Stomach smooth muscle (tissue), 2 donors: ENCODE measurements at regions not wholly inside any gene's neighbourhood (a gene's known extent, or its start where the extent isn't known, plus 50 kb on each side); places are given as distances from the start of the nearest gene placed in this dataset.
A peak's percentile ranks its signal among the peaks of the same experiment; 100 is the strongest.

Experiments
- H3K27ac ChIP-seq: one replicate; pipeline ENCODE4 v1.7.0; 2013; ENCODE audit warnings: mild to moderate bottlenecking, low read length, inconsistent platforms
- H3K27me3 ChIP-seq, 2 donors: one replicate each; pipeline ENCODE4 v1.7.0; 2013; ENCODE audit warnings: low read length in 2 of 2; ENCODE audit not compliant: insufficient read depth in 2 of 2, control insufficient read depth in 1 of 2
- H3K36me3 ChIP-seq, 2 donors: one replicate each; pipeline ENCODE4 v1.7.0; 2013; ENCODE audit warnings: low read length in 2 of 2; ENCODE audit not compliant: control insufficient read depth in 2 of 2, insufficient read depth in 2 of 2
- H3K4me1 ChIP-seq: one replicate; pipeline ENCODE4 v1.7.0; 2013; ENCODE audit warnings: low read length; ENCODE audit not compliant: control insufficient read depth, insufficient read depth
- H3K4me3 ChIP-seq, 2 donors: one replicate each; pipeline ENCODE4 v1.7.0; 2013; ENCODE audit warnings: low read length in 2 of 2
- H3K9ac ChIP-seq, 2 donors: one replicate each; pipeline ENCODE4 v1.7.0; 2013; ENCODE audit warnings: low read length in 2 of 2, mild to moderate bottlenecking in 1 of 2
- H3K9me3 ChIP-seq, 2 donors: one replicate each; pipeline ENCODE4 v1.7.0; 2013; ENCODE audit warnings: low read length in 2 of 2; ENCODE audit not compliant: control insufficient read depth in 2 of 2
- donor health status: healthy.
- donor health status: Pancreatic carcinoma.

DNA sequence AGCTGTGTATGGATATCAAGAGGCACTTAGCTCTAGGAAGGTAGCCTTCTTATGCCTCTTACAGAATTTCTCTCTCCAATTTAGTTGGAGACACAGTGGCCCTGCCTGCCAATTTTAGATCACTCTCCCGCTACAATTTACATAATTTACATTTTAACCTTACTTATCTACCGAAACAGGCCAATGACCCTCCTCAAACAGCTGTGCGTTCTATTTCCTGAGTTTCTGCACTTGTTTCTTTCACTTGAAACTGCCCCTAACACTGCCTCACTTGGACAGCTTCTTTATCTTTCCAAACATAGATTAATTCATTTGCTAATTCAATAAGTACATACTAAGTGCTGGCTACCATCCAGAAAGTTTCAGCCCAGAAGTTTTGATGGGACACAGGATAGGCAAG, 52.9 kb upstream of the HDDC2 start:
- H3K27me3 ChIP-seq = no peaks in the 10 kb centered on the region
- no peak overlapping the region for H3K9ac ChIP-seq
- no peaks in the 10 kb centered on the region for H3K4me1 ChIP-seq
- no peak overlapping the region for H3K4me3 ChIP-seq
- no peaks in the 10 kb centered on the region for H3K9me3 ChIP-seq
- no peak overlapping the region for H3K27ac ChIP-seq
- no peaks in the 10 kb centered on the region for H3K36me3 ChIP-seq

DNA sequence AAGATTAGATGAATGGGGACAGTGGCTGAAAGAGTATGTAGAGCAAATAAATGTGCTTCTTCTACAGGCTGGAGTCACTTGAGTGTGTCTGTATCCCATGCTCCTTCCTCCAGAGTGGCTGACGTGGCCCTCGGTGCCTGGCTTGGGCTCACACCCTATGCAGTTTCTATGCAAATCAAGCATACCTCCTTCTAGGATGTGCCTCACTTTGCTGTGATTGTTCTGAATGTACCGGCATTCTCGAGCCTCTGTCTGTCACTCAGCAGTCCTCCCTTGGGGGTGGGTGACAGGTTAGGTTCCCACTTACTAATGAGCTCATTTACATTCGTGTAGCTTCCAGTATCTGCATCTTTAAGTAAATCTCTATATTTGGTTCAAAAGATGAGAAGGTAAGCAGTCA, 55.1 kb upstream of the HDDC2 start:
- Histone ChIP-seq H3K4me3 (no peak overlapping the region), H3K27me3 (no peaks in the 10 kb centered on the region), H3K9ac (no peak overlapping the region), H3K4me1 (no peaks in the 10 kb centered on the region), H3K9me3 (no peaks in the 10 kb centered on the region), H3K36me3 (no peaks in the 10 kb centered on the region), H3K27ac (no peak overlapping the region)

DNA sequence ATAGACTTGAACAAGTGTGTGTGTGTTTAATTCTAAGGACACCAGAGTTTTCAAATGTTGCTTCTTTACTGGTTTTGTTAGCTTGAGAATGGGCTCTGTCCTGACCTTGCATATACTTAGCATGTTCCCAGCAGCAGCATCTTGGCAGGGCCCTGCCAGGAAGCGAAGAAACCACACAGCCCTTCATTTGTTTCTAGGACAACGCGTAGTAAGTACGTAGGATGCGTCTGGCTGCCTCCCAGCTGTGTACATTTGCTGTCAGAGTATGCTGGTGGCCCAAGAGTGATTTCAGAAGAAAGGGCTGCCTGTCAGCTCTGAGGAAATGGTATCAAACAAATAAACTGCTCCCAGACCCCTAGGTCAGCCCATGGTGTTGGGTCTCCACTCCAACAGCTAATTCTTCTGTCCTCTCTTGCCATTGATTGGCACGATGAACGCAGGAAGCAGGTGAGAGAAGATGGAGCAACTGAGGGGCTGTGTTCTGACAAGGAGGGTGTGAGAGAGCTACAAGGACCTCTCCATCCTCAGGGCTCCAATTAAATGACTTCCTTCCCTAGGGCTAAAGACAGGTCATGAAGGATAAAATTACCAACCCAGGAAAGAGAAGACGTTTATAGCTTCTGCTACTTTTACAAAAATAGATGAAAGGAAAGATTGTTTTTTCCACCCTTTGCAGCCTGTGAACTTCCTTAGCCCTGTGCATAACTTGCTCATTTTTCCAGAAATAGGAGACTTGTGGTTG, 55.9 kb upstream of the HDDC2 start:
- Histone ChIP-seq H3K27ac (no peak overlapping the region), H3K9ac (no peak overlapping the region), H3K4me3 (no peak overlapping the region), H3K36me3 (no peaks in the 10 kb centered on the region), H3K9me3 (no peaks in the 10 kb centered on the region), H3K4me1 (peaks cover 2% of the 10 kb centered on the region), H3K27me3 (no peaks in the 10 kb centered on the region)

DNA sequence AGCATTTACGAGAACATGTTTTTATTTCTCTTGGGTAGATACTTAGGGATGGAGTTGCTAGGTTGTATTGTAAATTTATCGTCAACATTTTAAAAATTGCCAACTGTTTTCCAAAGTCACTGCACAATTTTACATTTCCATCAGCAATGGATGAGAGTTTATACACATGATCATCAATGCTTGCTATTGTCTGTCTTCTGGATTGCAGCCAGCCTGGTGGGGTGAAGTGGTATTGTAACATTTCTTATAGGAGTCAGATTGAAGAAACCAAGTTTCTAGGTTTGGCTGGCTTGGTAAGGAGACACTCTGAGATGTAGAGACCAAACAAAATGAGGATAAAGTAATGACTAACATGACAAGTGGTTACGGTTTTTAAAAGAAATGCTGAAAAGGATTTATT, 57.1 kb upstream of the HDDC2 start:
- Histone ChIP-seq H3K27me3 (no peaks in the 10 kb centered on the region), H3K4me3 (no peak overlapping the region), H3K9me3 (no peaks in the 10 kb centered on the region), H3K4me1 (peaks cover 14% of the 10 kb centered on the region), H3K27ac (no peak overlapping the region), H3K9ac (no peak overlapping the region), H3K36me3 (no peaks in the 10 kb centered on the region)

DNA sequence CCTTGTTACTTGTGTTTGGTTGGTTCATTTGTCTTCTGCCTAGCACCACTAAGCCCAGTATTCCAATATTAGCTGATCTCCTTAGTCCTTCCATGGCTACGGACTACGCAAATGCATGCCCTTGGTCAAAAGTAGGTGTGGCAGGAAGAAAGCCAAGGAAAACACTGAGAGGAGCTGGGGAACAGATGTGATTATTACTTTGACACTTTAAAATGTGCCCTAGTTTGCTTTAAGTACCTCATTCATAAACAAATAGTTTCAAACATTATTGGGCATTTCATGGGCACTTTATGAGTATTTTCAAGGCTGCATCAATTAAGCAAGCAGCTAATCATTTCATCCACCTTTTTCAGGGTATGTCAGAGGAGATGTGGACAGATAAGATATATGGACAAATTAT, 60.1 kb upstream of the HDDC2 start:
- H3K27me3 ChIP-seq = no peaks in the 10 kb centered on the region
- no peak overlapping the region for H3K27ac ChIP-seq
- H3K36me3 ChIP-seq = no peaks in the 10 kb centered on the region
- no peaks in the 10 kb centered on the region for H3K9me3 ChIP-seq
- H3K9ac ChIP-seq = no peak overlapping the region
- peaks cover 16% of the 10 kb centered on the region for H3K4me1 ChIP-seq
- H3K4me3 ChIP-seq = no peak overlapping the region

DNA sequence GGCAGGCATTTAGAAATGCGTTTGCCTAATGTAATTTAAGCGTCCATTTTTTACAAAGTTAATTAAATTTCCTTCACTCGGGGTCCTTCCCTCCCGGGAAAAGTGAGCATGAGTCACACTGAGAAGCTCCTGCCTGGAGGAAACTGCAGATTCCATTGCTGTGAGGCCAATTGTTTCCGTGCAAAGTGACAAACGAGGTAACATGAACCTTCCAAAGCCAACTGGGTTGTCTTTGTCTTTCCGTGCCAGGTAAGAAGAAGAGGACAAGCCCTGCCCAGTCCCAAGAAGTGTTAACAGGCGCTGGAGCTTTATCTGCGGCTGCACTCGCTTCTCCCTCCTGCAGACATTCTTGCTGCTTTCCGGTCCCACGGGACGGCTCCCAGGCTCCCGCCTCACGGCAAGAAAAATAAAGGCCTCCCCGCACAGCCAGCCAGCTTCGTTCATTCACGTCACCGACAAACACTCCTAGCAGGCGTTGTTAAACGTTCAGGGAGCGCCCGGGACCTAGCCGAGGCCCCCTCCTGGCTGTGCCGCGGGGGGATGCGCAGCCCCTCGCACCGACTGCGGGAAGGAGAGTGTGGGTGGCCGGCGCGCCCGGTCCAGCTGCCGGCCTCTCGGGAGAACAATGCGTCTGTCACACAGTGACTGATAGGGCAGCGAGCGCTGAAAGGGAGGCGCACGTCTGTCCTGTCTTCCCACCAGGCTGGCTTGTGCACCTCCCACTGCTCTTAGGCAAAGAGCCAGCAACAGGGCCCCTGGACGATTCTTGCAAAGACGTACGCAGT, 61.5 kb upstream of the HDDC2 start:
- H3K9ac ChIP-seq = peak overlapping the region; percentile 41 to 55
- peaks cover 16% of the 10 kb centered on the region for H3K4me1 ChIP-seq
- H3K27me3 ChIP-seq = no peaks in the 10 kb centered on the region
- no peaks in the 10 kb centered on the region for H3K36me3 ChIP-seq
- H3K27ac ChIP-seq = peak overlapping the region; percentile 73
- H3K4me3 ChIP-seq = peak overlapping the region; percentile 57 to 79
- no peaks in the 10 kb centered on the region for H3K9me3 ChIP-seq

DNA sequence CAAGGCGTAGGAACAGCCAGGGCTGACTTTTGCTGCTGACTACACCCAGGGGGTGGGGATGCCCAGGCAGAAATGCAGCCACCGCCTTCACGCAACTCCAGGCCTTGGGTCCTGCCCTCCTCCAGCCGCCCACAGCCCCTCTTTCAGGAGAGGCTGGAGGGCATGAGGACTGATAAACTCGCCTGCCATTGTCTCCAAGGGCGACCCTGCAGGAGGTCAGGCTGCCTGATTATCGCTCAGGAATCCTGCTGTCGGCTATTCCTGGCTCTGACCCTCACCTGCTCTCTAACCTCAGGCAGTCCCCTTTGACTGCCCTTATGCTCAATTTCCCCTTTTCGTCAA, 62.0 kb upstream of the HDDC2 start:
- peak overlapping the region; percentile 57 to 79 for H3K4me3 ChIP-seq
- H3K9me3 ChIP-seq = no peaks in the 10 kb centered on the region
- H3K9ac ChIP-seq = peak overlapping the region; percentile 41 to 55
- H3K36me3 ChIP-seq = no peaks in the 10 kb centered on the region
- no peaks in the 10 kb centered on the region for H3K27me3 ChIP-seq
- H3K27ac ChIP-seq = peak overlapping the region; percentile 73
- peaks cover 16% of the 10 kb centered on the region for H3K4me1 ChIP-seq

DNA sequence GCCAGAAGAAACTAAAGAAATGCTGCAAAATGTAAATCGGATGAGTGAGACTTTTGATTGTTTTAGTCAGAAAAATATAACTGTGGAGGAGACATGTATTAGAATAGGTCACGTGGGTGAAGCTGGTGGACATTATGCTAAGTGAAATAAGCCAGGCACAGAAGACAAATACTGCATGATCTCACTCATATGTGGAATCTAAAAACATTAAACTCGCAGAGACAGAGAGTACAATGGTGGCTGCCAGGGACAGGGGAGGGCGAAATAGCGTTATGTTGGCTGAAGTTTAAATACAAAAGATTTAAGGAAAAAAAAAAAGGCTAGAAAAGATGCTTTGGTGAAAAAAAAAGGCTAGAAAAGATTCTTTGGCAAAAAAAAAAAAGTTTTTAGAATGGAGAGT, 63.5 kb upstream of the HDDC2 start:
- H3K9ac ChIP-seq = no peak overlapping the region
- H3K36me3 ChIP-seq = no peaks in the 10 kb centered on the region
- no peaks in the 10 kb centered on the region for H3K9me3 ChIP-seq
- peak overlapping the region; percentile 73 for H3K27ac ChIP-seq
- H3K27me3 ChIP-seq = no peaks in the 10 kb centered on the region
- no peak overlapping the region for H3K4me3 ChIP-seq
- H3K4me1 ChIP-seq = peaks cover 16% of the 10 kb centered on the region

DNA sequence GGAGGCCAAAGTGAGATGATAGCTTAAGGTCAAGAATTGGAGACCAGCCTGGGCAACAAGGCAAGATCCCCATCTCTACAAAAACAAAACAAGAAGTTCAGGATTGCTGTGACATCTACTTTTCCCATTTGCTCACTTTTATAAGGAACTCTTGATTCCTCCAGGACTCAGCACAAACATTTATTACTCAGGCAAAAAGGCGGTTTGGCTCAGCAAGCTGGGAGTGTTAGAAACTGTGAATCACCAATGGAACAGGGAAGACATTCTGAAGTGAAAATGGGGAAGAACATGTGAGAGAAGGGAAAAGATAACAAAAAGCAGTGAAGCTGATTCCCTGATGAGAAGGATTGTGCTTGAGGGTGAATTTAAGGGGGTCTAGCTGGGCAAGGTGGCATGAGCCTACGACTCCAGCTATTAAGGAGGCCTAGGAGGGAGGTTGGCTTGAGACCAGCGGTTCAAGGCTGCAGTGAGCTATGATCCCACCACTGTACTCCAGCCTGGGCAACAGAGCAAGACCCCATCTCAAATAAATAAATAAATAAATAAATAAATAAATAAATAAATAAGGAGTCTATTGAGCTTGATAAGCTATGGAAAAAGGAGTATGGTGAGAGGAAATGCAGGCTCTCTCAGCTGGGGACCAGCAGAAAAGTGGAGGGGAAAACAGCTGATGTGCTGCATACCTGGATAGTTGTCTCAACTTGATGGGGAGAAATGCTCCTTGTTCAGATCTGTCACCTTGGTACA, 65.4 kb upstream of the HDDC2 start:
- no peaks in the 10 kb centered on the region for H3K36me3 ChIP-seq
- H3K27me3 ChIP-seq = no peaks in the 10 kb centered on the region
- H3K9me3 ChIP-seq = no peaks in the 10 kb centered on the region
- no peak overlapping the region for H3K4me3 ChIP-seq
- H3K4me1 ChIP-seq = peaks cover 16% of the 10 kb centered on the region
- no peak overlapping the region for H3K9ac ChIP-seq
- no peak overlapping the region for H3K27ac ChIP-seq

DNA sequence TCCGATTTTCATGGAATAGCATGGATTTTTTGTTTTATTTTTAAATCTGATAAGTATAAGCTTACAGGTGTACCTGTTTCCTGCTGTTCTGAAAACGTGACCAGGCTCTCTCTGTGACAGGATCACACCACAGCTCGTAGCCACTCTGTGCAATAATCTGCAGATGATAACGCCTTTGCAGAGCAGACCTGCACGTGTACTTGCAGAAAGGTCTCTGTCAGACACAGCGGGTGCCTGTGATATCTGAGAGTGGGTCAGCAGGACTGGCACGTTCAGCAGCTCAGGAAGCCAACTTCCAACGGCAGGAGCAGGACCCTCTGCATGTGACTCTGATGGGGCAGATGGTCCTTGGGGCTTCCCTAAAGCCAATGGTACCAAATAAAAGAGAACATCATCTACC, 68.6 kb upstream of the HDDC2 start:
- H3K27ac ChIP-seq = no peak overlapping the region
- no peak overlapping the region for H3K9ac ChIP-seq
- H3K9me3 ChIP-seq = no peaks in the 10 kb centered on the region
- no peaks in the 10 kb centered on the region for H3K27me3 ChIP-seq
- no peaks in the 10 kb centered on the region for H3K36me3 ChIP-seq
- H3K4me3 ChIP-seq = no peak overlapping the region
- H3K4me1 ChIP-seq = no peaks in the 10 kb centered on the region
